ENCODE measurements at regions not wholly inside any gene's neighbourhood (a gene's known extent, or its start where the extent isn't known, plus 50 kb on each side); places are given as distances from the start of the nearest gene placed in this dataset.
"Not testable (repeated sequence)": the region's sequence is repeated elsewhere in the genome, so short reads cannot be mapped to it uniquely, and the experiment has no call there.

DNA sequence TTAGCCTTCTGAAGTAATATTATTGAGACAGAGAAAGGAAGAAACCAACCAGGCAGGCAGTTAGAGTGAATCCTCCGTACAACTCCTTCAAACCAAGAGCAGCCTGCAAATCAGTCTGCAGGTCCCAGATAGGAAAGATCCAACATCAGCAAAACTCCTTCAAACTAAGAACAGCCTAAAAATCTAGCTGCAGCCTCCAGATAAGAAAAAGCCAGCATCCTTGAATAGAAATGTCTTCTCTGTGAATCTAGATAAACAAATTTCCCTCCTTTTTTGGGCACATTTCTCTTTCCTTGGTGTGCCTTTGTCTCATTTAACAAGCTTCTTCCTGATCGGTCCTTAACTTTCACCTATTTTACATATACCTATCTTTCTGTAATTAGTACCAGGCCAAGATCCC, 1004.6 kb upstream of the TMEFF2 start:
- DNase-seq: no peak

DNA sequence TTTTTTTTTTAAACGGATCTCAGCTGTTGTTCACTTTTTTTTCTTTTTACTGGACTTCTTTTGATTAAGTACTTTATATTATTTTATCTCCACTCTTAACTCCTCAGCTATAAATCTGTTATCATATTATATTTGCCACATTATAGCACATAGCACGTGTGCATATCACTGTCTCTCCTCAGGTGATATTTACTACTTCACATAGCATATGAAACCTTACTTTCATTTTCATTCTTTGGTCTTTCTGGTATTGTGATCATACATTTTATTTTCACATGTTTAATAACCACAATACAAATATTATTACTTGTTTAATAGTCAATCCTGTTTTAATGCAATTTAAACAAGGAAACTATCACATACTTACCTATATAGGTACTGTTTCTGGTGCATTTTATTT, 993.1 kb upstream of the TMEFF2 start:
- DNase-seq: no peak

DNA sequence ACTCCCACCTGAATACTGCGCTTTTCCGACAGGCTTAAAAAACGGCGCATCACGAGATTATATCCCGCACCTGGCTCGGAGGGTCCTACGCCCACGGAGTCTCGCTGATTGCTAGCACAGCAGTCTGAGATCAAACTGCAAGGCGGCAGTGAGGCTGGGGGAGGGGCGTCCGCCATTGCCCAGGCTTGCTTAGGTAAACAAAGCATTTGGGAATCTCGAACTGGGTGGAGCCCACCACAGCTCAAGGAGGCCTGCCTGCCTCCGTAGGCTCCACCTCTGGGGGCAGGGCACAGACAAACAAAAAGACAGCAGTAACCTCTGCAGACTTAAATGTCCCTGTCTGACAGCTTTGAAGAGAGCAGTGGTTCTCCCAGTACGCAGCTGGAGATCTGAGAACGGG, 976.2 kb upstream of the TMEFF2 start:
- not testable (repeated sequence) for DNase-seq

DNA sequence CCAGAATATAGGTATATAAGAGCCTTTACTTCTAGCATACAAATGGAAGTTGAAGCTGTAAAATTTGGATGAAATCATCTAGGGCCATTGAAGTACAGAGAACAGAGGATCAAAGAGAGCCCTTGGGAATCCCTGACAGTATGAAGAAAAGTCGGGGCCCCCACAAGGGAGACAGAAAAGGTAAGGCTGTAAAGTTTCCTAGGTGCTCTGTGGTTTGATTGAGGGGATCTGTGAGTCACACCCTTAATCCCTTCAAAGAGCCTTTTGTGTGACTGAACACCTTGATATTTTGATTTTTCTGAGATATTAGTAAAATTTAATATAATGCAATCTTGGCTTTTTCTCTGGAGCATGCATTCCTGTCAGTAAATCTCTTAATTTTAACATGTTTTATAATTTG, 961.7 kb upstream of the TMEFF2 start:
- DNase-seq: no peak

DNA sequence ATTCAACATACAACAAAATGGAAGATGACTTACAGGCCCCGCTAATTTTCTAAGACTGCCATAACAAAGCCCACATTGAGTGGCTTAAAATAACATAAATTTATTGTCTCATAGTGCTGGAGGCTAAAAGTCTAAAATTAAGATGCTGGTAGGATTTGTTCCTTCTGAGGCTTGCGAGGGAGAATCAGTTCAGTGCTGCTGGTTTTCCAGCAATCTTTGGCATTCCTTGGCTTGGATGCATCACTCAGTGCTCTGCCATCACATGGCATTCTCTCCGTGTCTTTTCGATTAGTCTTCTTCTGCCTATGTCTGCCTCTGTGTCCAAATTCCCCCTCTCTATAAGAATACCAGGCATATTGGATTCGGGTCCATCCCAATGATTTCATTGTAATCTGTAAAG, 959.3 kb upstream of the TMEFF2 start:
- no peak for DNase-seq

DNA sequence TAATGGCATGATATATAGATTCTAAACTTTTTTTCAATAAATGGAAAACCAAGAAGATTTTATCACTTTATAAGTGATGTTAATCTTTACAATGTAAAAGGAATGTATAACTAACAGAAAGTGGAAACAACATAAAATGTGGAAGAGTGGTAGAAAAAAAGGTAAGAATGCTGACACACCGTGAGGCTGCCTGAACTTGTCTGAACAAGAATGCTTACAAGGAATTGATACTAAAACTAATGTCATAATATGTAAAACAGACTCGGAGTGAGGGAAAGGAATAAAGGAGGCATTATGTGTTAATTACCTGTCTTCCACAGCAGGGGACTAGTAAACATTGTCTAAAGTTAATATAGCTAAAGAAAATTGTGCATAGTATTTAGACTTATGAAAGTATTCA, 958.8 kb upstream of the TMEFF2 start:
- DNase-seq: no peak

DNA sequence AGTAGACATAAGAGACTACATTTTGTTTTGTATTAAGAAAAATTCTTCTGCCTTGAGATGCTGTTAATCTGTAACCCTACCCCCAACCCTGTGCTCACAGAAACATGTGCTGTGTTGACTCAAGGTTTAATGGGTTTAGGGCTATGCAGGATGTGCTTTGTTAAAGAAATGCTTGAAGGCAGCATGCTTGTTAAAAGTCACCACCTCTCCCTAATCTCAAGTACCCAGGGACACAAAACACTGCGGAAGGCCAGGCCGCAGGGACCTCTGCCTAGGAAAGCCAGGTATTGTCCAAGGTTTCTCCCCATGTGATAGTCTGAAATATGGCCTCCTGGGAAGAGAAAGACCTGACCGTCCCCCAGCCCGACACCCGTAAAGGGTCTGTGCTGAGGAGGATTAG, 947.7 kb upstream of the TMEFF2 start:
- not testable (repeated sequence) for DNase-seq

DNA sequence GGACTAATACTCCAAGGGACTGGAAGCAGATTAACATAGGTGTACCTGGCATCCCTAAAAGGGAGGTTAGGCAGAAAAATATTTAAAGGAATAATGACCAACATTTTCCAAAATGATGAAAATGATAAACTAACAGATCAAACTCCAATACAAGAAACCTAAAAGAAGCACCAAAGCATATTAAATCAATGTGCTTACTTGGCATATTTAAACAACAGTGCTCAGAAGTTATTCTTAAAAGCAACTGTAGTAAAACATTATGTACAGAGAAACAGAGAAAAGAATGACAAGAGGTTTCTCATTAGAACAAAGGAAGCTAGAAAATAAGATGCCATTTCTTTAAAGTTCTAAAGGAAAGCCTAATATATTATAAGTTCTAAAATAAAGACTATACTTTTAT, 947.3 kb upstream of the TMEFF2 start:
- DNase-seq: no peak

DNA sequence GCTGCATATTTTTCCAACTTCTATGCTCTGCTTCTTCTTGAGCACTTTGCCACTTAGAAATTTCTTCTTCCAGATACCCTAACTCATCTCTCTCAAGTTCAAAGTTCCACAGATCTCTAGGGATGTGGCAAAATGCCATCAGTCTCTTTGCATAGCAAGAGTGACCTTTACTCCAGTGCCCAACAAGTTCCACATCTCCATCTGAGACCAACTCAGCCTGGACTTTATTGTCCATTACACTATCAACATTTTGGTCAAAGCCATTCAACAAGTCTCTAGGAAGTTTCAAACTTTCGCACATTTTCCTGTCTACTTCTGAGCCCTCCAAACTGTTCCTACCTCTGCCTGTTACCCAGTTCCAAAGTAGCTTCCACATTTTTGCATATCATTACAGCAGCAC, 946.2 kb upstream of the TMEFF2 start:
- DNase-seq: not testable (repeated sequence)

DNA sequence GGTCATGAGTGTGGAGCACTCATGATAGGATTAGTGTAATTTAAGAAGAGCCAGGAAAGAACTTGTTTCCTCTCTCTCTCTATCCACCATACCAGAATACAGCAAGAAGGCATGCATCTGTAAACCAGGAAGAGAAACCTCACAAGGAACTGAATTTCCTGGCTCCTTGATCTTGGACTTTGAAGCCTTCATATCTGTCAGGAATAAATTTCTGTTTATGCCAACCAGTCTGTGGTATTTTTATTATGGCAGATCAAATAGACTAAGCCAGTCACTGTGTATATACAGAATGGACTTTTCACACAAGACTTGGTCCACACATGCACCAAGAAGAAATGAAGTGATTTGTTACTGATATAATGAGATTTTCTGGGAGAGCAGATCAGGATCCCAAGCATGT, 930.1 kb upstream of the TMEFF2 start:
- DNase-seq: no peak

DNA sequence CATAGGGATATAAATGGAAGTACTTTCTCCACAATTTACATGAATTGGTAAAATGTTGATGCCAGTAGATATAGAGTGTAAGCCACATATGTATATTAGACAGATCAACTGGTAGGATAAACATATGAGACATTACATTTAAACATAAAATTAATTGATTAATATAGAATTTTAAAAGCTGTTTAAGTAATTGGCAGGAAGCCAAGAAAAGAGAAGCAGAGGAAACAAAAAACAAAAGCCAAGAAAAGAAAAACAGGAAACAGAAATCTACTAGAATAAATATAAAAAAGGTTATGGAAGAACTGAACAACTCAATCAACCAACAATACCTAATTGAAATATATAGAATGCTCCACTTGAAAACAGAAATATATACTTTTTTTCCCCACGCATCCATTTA, 920.1 kb upstream of the TMEFF2 start:
- no peak for DNase-seq

DNA sequence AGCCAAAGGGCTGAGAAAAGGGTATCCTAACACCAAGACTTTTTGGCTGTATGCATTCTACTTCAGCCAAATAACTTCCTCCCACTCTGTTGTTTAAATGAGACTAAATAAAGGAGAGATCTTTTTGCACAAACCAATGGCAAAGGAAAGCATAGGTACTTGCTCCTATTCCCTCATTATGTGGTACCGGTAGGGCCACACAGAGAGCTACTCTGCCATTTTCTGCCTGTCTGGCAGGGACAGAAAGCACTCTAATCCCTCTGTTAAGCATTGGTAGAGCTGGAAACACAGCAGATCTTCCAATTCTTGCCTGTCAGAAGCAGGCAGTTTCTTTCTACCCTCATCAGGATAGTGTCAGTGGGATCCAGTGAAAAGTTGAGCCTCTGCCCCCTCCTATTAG, 918.3 kb upstream of the TMEFF2 start:
- DNase-seq: no peak

DNA sequence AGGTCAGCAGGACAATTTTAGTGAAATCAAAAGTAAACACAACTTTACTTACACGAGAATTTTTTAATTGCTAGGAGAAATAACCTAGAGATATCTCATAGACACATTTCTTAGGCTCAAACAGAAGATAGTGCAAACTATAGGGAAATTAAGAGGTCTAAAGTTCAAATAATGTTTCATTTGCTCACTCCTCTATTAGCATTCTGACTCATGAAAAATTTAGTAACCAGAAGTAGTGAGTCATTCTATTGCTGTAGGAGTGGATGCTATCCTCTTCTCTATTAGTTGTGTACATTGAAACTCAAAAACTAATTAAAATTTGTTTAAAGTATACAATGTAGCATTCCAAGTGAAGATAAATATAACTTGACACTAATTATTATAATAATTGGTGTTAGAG, 908.3 kb upstream of the TMEFF2 start:
- DNase-seq: no peak

DNA sequence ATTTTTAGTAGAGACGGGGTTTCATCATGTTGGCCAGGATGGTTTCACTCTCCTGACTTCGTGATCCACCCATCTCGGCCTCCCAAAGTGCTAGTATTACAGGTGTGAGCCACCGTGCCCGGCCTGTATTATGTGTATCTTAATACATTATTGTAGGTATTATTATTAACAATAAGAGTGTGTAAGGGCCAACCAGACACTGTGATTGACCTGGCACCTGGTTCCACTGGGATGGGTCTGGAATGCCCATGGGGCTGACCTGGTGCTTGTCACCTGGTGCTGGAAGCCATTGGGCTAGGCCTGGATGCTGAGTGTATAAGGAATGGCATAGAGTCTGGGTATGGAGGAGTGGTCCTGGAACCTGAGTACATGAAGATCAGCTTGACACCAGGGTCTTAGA, 906.9 kb upstream of the TMEFF2 start:
- no peak for DNase-seq

DNA sequence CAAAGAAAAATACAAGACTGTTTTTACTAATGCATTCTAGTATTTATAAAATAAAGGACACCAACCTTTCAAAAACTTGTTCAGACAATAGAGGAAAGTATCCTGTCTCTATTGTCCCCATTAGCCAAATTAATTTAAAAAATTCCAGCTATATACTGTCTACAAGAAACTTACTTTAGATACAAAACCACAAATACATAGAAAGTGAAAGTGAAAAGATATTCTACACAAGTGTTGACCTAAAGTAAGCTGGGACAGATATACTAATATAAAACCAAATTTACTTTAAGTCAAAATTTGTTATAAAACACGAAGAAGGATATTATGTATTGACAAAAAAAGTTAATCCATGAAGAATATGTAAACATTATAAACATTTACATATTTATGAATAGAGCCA, 893.3 kb upstream of the TMEFF2 start:
- no peak for DNase-seq

DNA sequence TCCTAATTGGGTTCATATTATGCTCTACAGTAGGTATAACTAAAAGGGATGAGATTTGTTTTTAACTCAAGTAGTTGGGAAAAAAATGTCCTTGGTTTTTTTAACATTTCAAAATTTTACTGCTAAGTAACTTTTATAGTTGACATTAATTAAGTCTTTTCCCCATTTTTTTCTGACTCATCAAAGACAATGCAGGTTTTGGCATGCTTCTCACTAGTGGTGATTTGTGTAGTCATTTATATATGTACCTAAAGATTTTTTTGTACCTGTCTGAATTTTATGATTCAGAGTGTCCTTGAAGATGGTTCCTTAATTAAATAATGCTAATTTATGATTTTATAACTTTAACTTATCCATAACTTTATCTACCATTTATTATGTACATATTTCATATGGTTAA, 882.3 kb upstream of the TMEFF2 start:
- no peak for DNase-seq

DNA sequence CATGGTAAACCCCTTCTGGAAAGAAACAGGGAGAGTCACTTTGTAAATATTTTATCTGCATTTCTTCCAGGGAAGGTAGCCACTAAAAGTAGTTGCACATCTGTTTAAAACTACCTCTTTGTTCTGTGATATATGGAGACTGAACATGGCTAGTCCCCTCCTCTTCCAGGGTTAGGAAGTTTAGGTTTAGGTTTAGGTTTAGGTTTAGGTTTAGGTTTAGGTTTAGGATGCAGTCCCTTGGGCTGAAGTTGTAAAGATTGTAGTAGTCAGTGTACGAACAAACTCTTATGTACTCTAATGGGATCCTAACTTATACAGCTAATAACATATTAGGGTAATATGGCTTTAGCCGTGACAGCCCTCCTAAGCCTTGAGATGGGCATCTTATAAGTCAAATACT, 880.2 kb upstream of the TMEFF2 start:
- no peak for DNase-seq

DNA sequence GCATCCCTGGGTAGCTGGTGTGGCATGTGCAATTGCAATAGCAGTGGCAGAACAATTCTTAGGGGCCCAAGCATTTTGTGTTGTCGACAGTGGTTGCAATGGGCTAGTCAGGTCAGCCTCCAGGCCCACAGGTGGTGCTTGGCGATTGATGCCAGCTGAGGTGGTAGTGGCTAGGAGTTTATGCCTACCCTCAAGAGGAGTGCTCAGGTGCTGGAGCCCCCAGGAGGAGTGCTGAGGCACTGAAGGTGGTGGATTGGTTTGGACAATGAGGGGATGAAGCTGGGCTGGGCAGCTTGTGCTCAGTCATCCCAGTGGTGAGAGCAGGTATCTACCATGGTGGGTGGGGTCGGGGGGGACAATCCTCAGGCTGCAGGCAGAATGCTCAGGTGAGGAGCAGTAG, 877.9 kb upstream of the TMEFF2 start:
- DNase-seq: no peak

DNA sequence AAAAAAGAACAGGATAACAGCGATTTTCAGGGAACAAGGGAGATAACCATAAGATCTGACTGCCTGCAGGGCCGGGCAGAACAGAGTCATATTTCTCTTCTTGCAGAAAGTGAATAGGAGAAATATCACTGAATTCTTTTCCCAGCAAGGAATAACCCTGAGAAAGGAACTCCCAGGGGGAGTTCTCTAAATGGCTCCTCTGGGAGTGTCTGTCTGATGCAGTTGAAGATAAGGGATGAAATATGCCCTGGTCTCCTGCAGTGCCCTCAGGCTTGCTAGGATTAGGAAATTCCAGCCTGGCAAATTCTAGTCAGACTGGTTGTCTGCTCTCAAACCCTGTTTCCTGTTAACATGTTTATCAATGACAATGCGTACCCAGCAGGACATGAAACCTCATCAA, 830.8 kb upstream of the TMEFF2 start:
- DNase-seq: not testable (repeated sequence)

DNA sequence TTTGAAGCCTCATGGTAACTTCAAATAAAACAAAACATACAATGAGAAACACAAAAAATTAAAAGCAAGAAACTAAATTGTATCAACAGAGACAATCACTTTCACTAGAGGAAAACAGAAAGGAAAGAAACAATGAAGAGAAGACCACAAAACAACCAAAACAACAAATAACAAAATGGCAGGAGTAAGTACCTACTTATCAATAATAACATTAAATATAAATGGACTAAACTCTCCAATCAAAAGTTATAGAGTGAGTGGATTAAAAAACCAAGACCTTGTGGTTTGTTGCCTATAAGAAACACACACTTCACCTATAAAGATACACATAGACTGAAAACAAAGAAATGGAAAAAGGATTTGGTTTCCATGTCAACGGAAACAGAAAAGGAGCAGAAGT, 830.1 kb upstream of the TMEFF2 start:
- DNase-seq: no peak

DNA sequence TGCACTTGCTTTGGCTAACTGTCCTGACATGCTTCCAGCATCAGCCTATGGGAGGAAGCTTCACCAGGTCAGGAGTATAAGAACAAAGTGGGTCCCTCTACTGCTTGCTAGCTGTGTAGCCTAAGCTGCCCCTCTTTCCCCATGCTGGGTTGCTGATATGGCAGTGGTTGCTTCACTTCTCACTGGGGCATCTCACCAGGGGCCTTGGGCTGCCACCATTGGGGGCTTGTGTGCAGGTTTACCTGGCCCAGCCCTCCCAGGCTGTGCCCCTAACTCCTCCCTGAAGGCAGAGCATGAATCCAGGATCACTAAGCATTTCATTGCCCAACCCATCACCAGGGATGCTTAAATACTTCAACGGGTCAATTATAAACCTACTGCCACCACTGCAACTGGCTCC, 817.1 kb upstream of the TMEFF2 start:
- no peak for DNase-seq

DNA sequence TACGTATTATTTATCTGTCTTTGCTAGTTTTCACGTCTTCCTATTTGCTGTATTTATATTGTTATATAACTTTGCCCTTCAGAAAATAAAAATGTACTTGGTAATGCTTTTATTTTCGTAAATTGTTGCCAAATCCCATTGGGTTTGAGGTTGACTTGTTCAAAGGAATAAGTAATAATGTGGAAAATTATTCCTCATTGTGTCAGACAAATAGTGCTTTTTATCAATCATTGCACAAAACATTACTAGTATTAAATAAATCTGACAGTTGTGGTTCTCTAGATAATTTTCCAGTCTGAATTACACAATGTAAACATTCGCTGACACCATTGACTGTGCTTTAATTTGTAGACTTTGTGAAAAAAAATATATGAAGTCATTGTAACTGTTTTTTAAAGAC, 798.3 kb upstream of the TMEFF2 start:
- no peak for DNase-seq

DNA sequence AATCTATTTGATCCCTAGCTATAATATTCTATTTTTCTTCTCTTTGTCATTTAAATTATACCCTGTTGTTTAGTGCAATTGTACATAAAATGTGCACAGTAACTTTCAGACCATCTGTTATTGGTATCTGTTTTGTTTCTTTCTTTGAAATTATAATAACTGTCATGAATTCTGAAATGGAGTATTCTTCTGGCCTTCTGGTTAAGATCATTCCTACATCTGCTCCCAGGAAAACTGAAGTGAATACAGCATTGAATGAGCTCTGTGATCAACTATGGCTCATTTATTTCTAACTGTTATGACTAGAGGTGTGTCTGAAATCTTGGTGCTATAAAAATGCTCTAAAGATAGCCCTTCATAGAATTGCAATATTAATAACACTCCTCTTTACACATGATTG, 788.4 kb upstream of the TMEFF2 start:
- DNase-seq: no peak

DNA sequence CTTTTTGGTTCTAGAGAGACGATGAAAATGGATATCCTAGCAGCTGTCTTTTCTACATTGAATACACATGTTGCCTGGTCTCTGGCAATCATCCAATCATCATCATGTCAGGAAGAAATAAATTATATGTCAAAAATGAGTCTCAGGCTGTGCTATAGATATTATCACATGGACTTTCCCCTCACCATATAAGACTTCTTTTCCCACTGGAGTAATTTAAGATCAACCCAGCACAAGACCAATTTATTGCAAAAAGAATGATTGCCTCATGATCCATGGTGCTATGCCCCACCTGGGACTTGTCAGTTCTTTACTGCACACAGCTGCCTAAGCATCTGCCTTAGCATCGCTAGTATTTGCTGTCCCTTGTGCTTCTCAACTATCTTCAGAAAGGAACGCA, 783.7 kb upstream of the TMEFF2 start:
- DNase-seq: no peak

DNA sequence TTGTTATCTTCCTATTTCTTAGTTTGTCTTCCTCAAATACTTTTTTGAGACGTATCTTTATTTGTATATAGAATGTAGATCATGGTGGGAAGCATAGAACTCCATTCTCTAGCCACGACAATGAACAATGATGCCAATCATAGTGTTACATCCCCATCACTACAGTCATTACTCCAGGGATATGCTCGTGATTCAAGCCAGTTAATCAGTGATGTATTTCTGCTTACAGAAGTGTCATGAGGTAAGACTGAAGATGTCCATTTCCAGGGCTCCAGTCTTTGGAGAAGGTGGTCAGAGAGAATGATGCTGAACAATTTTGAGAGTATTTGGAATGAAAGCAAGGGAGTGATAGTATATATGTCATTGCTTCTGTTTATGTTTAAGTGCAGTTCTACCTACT, 777.2 kb upstream of the TMEFF2 start:
- DNase-seq: no peak

DNA sequence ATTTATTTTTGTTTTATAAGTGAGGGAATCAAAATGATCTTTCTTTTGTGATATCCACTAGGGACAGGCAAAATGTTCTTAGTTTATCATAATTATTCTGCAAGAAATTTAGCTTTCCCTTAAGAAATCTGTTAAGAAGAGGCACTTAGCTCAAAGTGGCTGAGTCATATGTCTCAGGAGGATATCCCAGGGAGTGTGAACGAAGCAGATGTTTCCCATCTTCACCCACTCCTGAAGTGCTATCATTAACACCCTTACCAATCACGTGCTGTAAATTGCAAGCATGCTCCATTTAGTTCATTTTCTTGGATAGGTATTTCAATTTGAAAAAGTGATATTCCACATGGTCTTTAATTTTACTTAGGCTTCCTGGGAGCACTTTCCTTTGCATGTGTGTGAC, 774.3 kb upstream of the TMEFF2 start:
- DNase-seq: no peak

DNA sequence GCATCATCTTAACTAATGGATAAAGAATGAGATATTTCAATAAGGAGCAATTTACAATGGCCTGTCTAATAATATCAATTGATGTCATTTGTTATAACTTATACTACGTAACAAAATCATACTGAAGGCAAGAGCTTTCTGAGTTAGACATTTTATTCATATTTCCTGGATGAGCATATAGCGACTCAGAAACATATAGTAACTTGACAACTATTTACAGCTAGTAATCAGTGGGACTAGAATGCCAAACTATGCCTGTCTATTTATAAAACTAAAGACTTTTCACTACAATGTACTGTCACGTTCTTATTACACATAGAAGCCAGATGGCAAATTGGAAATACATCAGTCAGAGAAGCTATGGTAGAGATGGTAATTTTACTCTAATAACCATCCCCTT, 766.2 kb upstream of the TMEFF2 start:
- no peak for DNase-seq
